IPS-18a (cell line): ENCODE measurements at regions not wholly inside any gene's neighbourhood (a gene's known extent, or its start where the extent isn't known, plus 50 kb on each side); places are given as distances from the start of the nearest gene placed in this dataset.
"Not testable (repeated sequence)": the region's sequence is repeated elsewhere in the genome, so short reads cannot be mapped to it uniquely, and the experiment has no call there.

ENCODE experiments used
- H3K27ac ChIP-seq: one replicate; pipeline ENCODE4 v1.5.1; 2013; ENCODE audit warnings: low read length
- H3K27me3 ChIP-seq: one replicate; pipeline ENCODE4 v1.6.1; 2013; ENCODE audit warnings: mild to moderate bottlenecking, low read length; ENCODE audit not compliant: control insufficient read depth, insufficient read depth
- H3K36me3 ChIP-seq: one replicate; pipeline ENCODE4 v1.6.1; 2013; ENCODE audit warnings: low read depth, low read length; ENCODE audit not compliant: control insufficient read depth
- H3K4me1 ChIP-seq: one replicate; pipeline ENCODE4 v1.6.1; 2013; ENCODE audit warnings: low read depth, low read length; ENCODE audit not compliant: control insufficient read depth
- H3K4me3 ChIP-seq: one replicate; pipeline ENCODE4 v1.5.1; 2013; ENCODE audit warnings: low read length
- H3K9ac ChIP-seq: one replicate; pipeline ENCODE4 v1.6.1; 2013; ENCODE audit warnings: mild to moderate bottlenecking, low read length, moderate library complexity
- H3K9me3 ChIP-seq: one replicate; pipeline ENCODE4 v1.6.1; 2013; ENCODE audit warnings: low read depth, low read length; ENCODE audit not compliant: control insufficient read depth

DNA sequence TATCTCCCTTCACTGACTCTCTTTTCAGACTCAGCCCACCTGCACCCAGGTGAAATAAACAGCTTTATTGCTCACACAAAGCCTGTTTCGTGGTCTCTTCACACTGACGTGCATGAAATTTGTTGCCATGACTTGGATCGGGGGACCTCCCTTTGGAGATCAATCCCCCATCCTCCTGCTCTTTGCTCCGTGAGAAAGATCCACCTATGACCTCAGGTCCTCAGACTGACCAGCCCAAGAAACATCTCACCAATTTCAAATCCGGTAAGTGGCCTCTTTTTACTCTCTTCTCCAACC lies 638.3 kb downstream of the UTRN start:
- H3K36me3 ChIP-seq, H3K27me3 ChIP-seq, H3K9ac ChIP-seq, H3K4me3 ChIP-seq, H3K27ac ChIP-seq, H3K9me3 ChIP-seq: not testable (repeated sequence)
- H3K4me1 ChIP-seq, result peaks cover 31% of the 10 kb centered on the region

- Histone ChIP-seq H3K27me3 (no peaks in the 10 kb centered on the region), H3K9me3 (no peaks in the 10 kb centered on the region), H3K36me3 (no peaks in the 10 kb centered on the region), H3K27ac (no peak overlapping the region), H3K4me3 (no peak overlapping the region), H3K4me1 (no peaks in the 10 kb centered on the region), H3K9ac (no peak overlapping the region)
Measured at GRCh38 chr6:144928847-144929246, 643.7 kb downstream of the UTRN start.

DNA sequence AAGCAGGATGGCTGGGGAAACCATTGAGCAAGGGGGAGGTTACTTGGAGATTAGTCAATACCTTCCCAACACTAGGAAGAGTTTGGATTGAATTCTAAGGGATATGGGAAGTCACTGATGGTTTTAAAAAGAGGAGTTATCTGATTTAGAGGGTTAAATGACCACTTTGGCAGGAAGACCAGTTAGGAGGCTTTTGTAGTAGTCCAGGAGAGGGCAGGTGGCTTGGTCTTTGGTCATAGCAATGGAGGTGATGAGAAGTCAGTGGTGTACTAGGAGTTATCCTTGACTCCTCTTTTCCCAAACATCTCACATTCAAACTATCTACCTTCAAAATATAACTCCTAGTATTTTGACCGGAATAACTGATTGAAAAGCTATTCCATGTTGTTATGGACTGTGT lies 644.1 kb downstream of the UTRN start:
- no peaks in the 10 kb centered on the region for H3K36me3 ChIP-seq
- H3K27ac ChIP-seq, result no peak overlapping the region
- H3K9ac ChIP-seq, result no peak overlapping the region
- H3K27me3 ChIP-seq, result no peaks in the 10 kb centered on the region
- no peaks in the 10 kb centered on the region for H3K4me1 ChIP-seq
- H3K9me3 ChIP-seq, result no peaks in the 10 kb centered on the region
- no peak overlapping the region for H3K4me3 ChIP-seq

GRCh38 chr6:144931172-144932035 lies 646.3 kb downstream of the UTRN start:
- Histone ChIP-seq H3K4me3 (no peak overlapping the region), H3K27ac (no peak overlapping the region), H3K9ac (no peak overlapping the region), H3K27me3 (no peaks in the 10 kb centered on the region), H3K36me3 (no peaks in the 10 kb centered on the region), H3K9me3 (no peaks in the 10 kb centered on the region), H3K4me1 (no peaks in the 10 kb centered on the region)

DNA sequence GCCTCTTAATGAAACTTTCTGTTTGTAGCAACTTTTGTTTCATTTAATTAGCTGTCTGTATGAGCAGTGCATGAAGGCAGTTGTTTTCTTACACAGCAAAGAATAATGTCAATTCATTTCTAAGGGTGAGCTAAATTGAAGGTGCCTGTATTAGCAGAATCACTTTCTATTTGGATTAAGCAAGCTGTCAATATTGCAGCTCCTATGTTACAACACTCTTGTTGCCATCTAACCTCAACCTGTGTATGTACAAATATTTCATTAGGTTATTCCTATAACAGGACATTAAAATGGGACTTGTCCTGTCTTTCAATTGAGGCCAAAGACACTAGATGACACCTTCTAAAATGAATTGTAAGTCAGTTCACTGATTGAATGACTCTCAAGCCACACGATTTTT lies 647.5 kb downstream of the UTRN start:
- no peaks in the 10 kb centered on the region for H3K36me3 ChIP-seq
- no peaks in the 10 kb centered on the region for H3K9me3 ChIP-seq
- no peak overlapping the region for H3K9ac ChIP-seq
- H3K27me3 ChIP-seq, result no peaks in the 10 kb centered on the region
- H3K4me3 ChIP-seq, result no peak overlapping the region
- H3K4me1 ChIP-seq, result no peaks in the 10 kb centered on the region
- H3K27ac ChIP-seq, result no peak overlapping the region

DNA sequence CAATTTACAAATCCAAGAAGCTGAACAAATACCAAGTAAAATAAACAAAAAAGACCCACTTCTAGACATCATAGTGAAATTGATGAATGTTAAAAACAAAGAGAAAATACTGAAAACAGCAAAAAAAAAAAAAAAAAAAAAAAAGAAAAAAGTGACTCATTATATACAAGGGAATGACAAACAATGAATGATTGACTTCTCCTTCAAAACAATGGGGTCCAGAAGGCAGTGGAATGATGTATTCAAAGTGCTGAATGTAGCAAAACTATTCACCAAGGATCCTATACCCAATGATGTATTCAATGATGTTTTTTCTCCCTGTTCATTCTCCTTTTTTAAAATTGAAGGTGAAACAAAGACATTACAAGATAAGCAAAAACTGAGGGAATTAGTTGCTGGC lies 650.0 kb downstream of the UTRN start:
- Histone ChIP-seq H3K27me3 (no peaks in the 10 kb centered on the region), H3K9ac (no peak overlapping the region), H3K36me3 (no peaks in the 10 kb centered on the region), H3K4me3 (no peak overlapping the region), H3K4me1 (no peaks in the 10 kb centered on the region), H3K9me3 (no peaks in the 10 kb centered on the region), H3K27ac (no peak overlapping the region)

DNA sequence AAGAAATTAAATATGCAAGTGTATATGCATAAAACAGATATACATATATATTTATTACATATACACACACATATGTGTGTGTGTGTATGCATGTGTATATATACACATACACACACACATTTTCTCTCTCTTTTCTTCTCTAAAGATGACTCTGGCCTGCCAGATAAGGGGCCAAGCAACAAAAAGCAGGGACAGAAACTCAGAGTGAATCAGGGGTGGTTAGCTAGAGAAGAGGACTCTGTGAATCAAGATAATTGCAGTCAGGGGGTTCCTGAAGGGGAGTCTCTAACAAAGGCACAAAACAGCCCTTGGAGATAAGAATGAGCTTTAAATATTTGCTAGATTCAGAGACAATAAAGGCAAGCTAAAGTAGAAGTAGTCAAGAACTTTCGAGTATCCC lies 650.5 kb downstream of the UTRN start:
- Histone ChIP-seq H3K4me3 (no peak overlapping the region), H3K36me3 (no peaks in the 10 kb centered on the region), H3K27me3 (no peaks in the 10 kb centered on the region), H3K9me3 (no peaks in the 10 kb centered on the region), H3K27ac (no peak overlapping the region), H3K4me1 (no peaks in the 10 kb centered on the region), H3K9ac (no peak overlapping the region)

- H3K4me3 ChIP-seq, result no peak overlapping the region
- H3K27ac ChIP-seq, result no peak overlapping the region
- H3K4me1 ChIP-seq, result no peaks in the 10 kb centered on the region
- H3K27me3 ChIP-seq, result no peaks in the 10 kb centered on the region
- no peak overlapping the region for H3K9ac ChIP-seq
- no peaks in the 10 kb centered on the region for H3K36me3 ChIP-seq
- no peaks in the 10 kb centered on the region for H3K9me3 ChIP-seq
Measured at GRCh38 chr6:144936764-144937163, 651.6 kb downstream of the UTRN start.

DNA sequence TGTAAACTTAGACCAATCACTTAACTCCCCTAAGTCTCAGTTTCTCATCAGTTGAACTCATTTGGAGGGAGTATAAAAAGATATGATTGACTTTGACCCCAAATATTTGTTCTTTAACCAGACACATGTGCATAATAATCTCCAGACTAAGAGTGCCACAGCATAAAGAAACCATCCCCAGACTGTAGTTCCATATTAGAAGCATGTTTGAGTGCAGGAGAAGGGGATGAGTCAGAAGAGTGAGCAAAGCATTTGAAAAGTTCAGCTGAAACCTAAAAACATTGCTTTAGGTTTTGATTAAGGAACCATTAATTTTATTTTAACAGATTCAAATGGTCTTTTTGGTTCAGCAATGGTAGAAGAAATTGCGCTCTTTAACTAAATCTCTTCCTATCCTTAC lies 654.8 kb downstream of the UTRN start:
- H3K27ac ChIP-seq, result no peak overlapping the region
- H3K9ac ChIP-seq, result no peak overlapping the region
- H3K27me3 ChIP-seq, result no peaks in the 10 kb centered on the region
- H3K4me3 ChIP-seq, result no peak overlapping the region
- no peaks in the 10 kb centered on the region for H3K36me3 ChIP-seq
- no peaks in the 10 kb centered on the region for H3K4me1 ChIP-seq
- no peaks in the 10 kb centered on the region for H3K9me3 ChIP-seq

GRCh38 chr6:144944106-144944505 lies 659.0 kb downstream of the UTRN start:
- Histone ChIP-seq H3K4me1 (no peaks in the 10 kb centered on the region), H3K36me3 (no peaks in the 10 kb centered on the region), H3K27me3 (no peaks in the 10 kb centered on the region), H3K9me3 (no peaks in the 10 kb centered on the region), H3K9ac (no peak overlapping the region), H3K27ac (no peak overlapping the region), H3K4me3 (no peak overlapping the region)

DNA sequence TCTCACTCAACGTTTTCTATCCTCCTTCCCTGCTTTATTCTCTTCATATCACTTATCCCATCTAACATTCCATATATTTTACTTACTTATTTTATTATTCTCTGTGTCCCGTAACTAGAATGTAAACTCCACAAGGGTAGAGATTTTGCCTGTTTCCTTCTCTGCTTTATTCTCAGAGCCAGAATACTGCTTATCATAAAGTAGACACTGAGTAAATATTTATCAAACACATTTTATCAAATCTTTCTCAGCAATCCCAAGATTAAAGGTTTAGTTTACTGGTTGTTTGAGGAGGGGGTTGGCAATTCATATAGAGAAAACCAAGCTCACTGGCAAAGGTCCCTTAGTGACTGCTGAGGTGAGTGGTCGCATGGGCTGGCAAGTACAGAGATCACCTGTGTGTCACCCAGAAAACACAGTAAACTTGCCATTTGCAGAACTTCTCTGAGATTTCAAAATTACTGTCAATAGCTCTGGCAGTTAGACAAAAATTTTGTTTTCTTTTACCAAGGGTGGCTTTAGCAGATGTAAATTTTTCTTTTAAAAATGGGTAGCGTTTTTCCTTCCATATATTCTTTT lies 662.4 kb downstream of the UTRN start:
- Histone ChIP-seq H3K36me3 (no peaks in the 10 kb centered on the region), H3K4me1 (peaks cover 14% of the 10 kb centered on the region), H3K9ac (no peak overlapping the region), H3K27me3 (no peaks in the 10 kb centered on the region), H3K4me3 (no peak overlapping the region), H3K9me3 (no peaks in the 10 kb centered on the region), H3K27ac (no peak overlapping the region)

- H3K9ac ChIP-seq, result no peak overlapping the region
- no peaks in the 10 kb centered on the region for H3K36me3 ChIP-seq
- H3K4me3 ChIP-seq, result no peak overlapping the region
- no peaks in the 10 kb centered on the region for H3K27me3 ChIP-seq
- peaks cover 16% of the 10 kb centered on the region for H3K4me1 ChIP-seq
- no peaks in the 10 kb centered on the region for H3K9me3 ChIP-seq
- H3K27ac ChIP-seq, result no peak overlapping the region
Measured at GRCh38 chr6:144951730-144952437, 666.7 kb downstream of the UTRN start.
